SK-N-SH (cell line): ENCODE measurements at regions not wholly inside any gene's neighbourhood (a gene's known extent, or its start where the extent isn't known, plus 50 kb on each side); places are given as distances from the start of the nearest gene placed in this dataset.

Experiments used
- CTCF ChIA-PET: fragments of 300-600, 350-600 bp; formaldehyde crosslinking; extraction: SDS; loops from one replicate; lab custom pipeline; 2021; lab: Yijun Ruan, JAX
- POLR2A ChIA-PET: fragments of 350-600 bp; sonication (Branson Sonifier 250); formaldehyde crosslinking; extraction: SDS; loops from one replicate; lab custom pipeline; 2020; ENCODE audit warnings: antibody characterized with exemption, inconsistent platforms; lab: Yijun Ruan, JAX
- DNase-seq: peaks from one replicate; pipeline ENCODE4 v3.0.0; 2012
- H2AFZ ChIP-seq: fragments of 200-600 bp; sonication (generic); 2 replicates; pipeline ENCODE4 v1.8.1; 2016; ENCODE audit warnings: antibody characterized with exemption, mild to moderate bottlenecking, low read depth
- H3F3A ChIP-seq: fragments of 200-600 bp; sonication (generic); replicated peaks from 2 replicates; pipeline ENCODE3; 2016; ENCODE audit warnings: antibody characterized with exemption, mild to moderate bottlenecking; ENCODE audit not compliant: insufficient read depth
- H3K27ac ChIP-seq, 2 experiments: fragments of 200-500 bp in 1 of 2; fragments of 200-600 bp in 1 of 2; sonication (Bioruptor generic) in 1 of 2; sonication (generic), shearing (Covaris generic) in 1 of 2; 2 replicates each; pipeline versions ENCODE4 v1.5.1 to v1.6.1; 2014 to 2016; ENCODE audit warnings: low read depth in 2 of 2, inconsistent platforms in 1 of 2, low read length in 1 of 2, mild to moderate bottlenecking in 1 of 2, mixed read lengths in 1 of 2
- H3K27me3 ChIP-seq: fragments of 200-600 bp; sonication (generic), shearing (Covaris generic); 2 replicates; pipeline ENCODE4 v1.6.1; 2016; ENCODE audit warnings: mixed run types; ENCODE audit not compliant: insufficient read depth
- H3K36me3 ChIP-seq, 2 experiments: fragments of 200-500 bp in 1 of 2; fragments of 200-600 bp in 1 of 2; sonication (Bioruptor generic) in 1 of 2; sonication (generic) in 1 of 2; replicated peaks in 1 of 2; 2 replicates each; pipeline versions ENCODE3 to v1.5.1; 2014 to 2016; ENCODE audit warnings: low read length in 1 of 2, mild to moderate bottlenecking in 1 of 2; ENCODE audit not compliant: insufficient read depth in 2 of 2, control insufficient read depth in 1 of 2
- H3K4me1 ChIP-seq, 2 experiments: fragments of 200-500 bp in 1 of 2; fragments of 200-600 bp in 1 of 2; sonication (Bioruptor generic) in 1 of 2; sonication (generic), shearing (Covaris generic) in 1 of 2; 2 replicates each; pipeline versions ENCODE4 v1.5.1 to v1.6.1; 2014 to 2016; ENCODE audit warnings: low read depth in 1 of 2, low read length in 1 of 2, mixed run types in 1 of 2; ENCODE audit not compliant: insufficient read depth in 2 of 2, control insufficient read depth in 1 of 2
- H3K4me2 ChIP-seq: fragments of 200-600 bp; sonication (generic), shearing (Covaris generic); 2 replicates; pipeline ENCODE4 v1.6.1; 2017; ENCODE audit warnings: mixed run types
- H3K4me3 ChIP-seq, 2 experiments: fragments of 200-500 bp in 1 of 2; fragments of 200-600 bp in 1 of 2; sonication (Bioruptor generic) in 1 of 2; sonication (generic), shearing (Covaris generic) in 1 of 2; 2 replicates each; pipeline versions ENCODE4 v1.5.1 to v1.8.1; 2014 to 2016; ENCODE audit warnings: low read depth in 2 of 2, inconsistent platforms in 1 of 2, low read length in 1 of 2, mild to moderate bottlenecking in 1 of 2, mixed read lengths in 1 of 2, moderate library complexity in 1 of 2
- H3K79me2 ChIP-seq: fragments of 200-600 bp; sonication (generic); 2 replicates; pipeline ENCODE4 v1.8.1; 2017; ENCODE audit warnings: mild to moderate bottlenecking; ENCODE audit not compliant: insufficient read depth
- H3K9ac ChIP-seq: fragments of 200-600 bp; sonication (generic); 2 replicates; pipeline ENCODE4 v1.6.1; 2017; ENCODE audit warnings: mixed run types
- H3K9me2 ChIP-seq: fragments of 200-600 bp; sonication (generic); 2 replicates; pipeline ENCODE4 v1.6.1; 2017; ENCODE audit warnings: mixed run types
- H3K9me3 ChIP-seq: fragments of 200-600 bp; sonication (generic); 2 replicates; pipeline ENCODE4 v1.6.1; 2017; ENCODE audit warnings: mixed run types, mild to moderate bottlenecking, moderate library complexity
- H4K20me1 ChIP-seq: fragments of 200-600 bp; sonication (generic); 2 replicates; pipeline ENCODE4 v1.6.1; 2017; ENCODE audit warnings: mild to moderate bottlenecking, mixed run types; ENCODE audit not compliant: insufficient read depth
- ELF1 ChIP-seq: IDR thresholded peaks from 2 replicates; pipeline ENCODE4 v1.4.0; 2012
- EZH2phosphoT487 ChIP-seq: fragments of 200-600 bp; sonication (generic); IDR thresholded peaks from 2 replicates; pipeline ENCODE4 v1.6.1; 2017; ENCODE audit warnings: low read depth, mixed run types, mild to moderate bottlenecking, antibody characterized with exemption, moderate library complexity, borderline replicate concordance
- FOSL2 ChIP-seq: IDR thresholded peaks from 2 replicates; pipeline ENCODE4 v1.4.0; 2012; ENCODE audit warnings: low read depth, mild to moderate bottlenecking, moderate library complexity, borderline replicate concordance
- FOXM1 ChIP-seq: IDR thresholded peaks from 2 replicates; pipeline ENCODE4 v1.4.0; 2012; ENCODE audit warnings: low read depth, mild to moderate bottlenecking
- GABPA ChIP-seq: IDR thresholded peaks from 2 replicates; pipeline ENCODE4 v1.4.0; 2012; ENCODE audit warnings: low read depth, mild to moderate bottlenecking
- MEF2A ChIP-seq: IDR thresholded peaks from 2 replicates; pipeline ENCODE4 v1.4.0; 2012; ENCODE audit warnings: low read depth, borderline replicate concordance
- MXI1 ChIP-seq: IDR thresholded peaks from 2 replicates; pipeline ENCODE4 v1.6.1; 2012; ENCODE audit warnings: mild to moderate bottlenecking, low read depth, low read length, improper control_type of control experiment
- POLR2AphosphoS5 ChIP-seq: IDR thresholded peaks from 2 replicates; pipeline ENCODE4 v1.6.1; 2012; ENCODE audit warnings: low read depth, low read length
- RAD21 ChIP-seq: IDR thresholded peaks from 2 replicates; pipeline ENCODE4 v1.6.1; 2012; ENCODE audit warnings: mild to moderate bottlenecking, low read length
- SIN3A ChIP-seq: IDR thresholded peaks from 2 replicates; pipeline ENCODE4 v1.6.1; 2012; ENCODE audit warnings: low read depth, mild to moderate bottlenecking, low read length, moderate library complexity, borderline replicate concordance
- SMC3 ChIP-seq: IDR thresholded peaks from 2 replicates; pipeline ENCODE4 v1.6.1; 2012; ENCODE audit warnings: low read depth, low read length, improper control_type of control experiment
- TAF1 ChIP-seq: IDR thresholded peaks from 2 replicates; pipeline ENCODE4 v1.6.1; 2012; ENCODE audit warnings: low read depth, mild to moderate bottlenecking, low read length, moderate library complexity, borderline replicate concordance
- YY1 ChIP-seq: IDR thresholded peaks from 2 replicates; pipeline ENCODE4 v1.4.0; 2012; ENCODE audit warnings: low read depth, mild to moderate bottlenecking
- WGBS: methylation state at CpG from one replicate; pipeline ENCODE4 v1.1.6; 2017; ENCODE audit warnings: low lambda C conversion rate; 5-methylcytosine and 5-hydroxymethylcytosine counted together
- TF ChIP-seq, protein P1 (sequence below): fragments of 200-600 bp; sonication (generic); IDR thresholded peaks from 2 replicates; pipeline ENCODE4 v1.6.1; 2017; ENCODE audit warnings: antibody characterized with exemption, mild to moderate bottlenecking, moderate library complexity
- TF ChIP-seq, protein P2 (sequence below): IDR thresholded peaks from 2 replicates; pipeline ENCODE4 v1.6.1; 2012; ENCODE audit warnings: mild to moderate bottlenecking, low read depth, low read length, moderate library complexity
- TF ChIP-seq, protein P3 (sequence below): IDR thresholded peaks from 2 replicates; pipeline ENCODE4; 2012

DNA sequence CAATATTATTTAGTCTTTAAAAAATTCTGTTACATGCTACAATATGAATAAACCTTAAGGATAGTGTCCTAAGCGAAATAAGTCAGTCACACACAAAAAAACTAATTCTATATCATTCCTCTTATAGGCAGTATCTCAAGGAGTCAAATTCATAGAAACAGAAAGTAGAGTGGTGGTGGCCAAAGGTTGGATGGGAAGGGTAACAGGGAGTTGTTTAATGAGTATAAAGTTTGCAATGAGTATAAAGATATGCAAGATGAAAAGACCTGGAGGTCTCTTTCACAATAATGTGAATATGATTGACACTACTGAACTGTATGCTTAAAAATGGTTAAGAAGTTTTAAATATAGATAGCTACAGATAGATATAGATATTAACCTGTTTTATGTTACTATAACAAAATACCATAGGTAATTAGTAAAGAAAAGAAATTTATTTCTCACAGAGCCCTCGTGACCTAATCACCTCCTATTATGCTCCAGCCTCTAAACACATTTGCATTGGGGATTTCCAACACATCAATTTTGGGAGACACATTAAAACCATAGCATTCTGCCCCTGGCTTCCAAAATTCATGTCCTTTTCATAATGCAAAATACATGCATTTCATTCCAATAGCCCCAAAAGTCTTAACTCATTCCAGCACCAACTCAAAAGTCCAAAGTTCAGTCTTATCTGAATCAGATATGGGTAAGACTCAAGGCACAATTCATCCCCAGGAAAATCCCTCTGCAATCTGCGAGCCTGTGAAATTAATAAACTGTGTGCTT, 93.6 kb downstream of the ATPSCKMT start:
- ChIA-PET CTCF (no interaction called here), POLR2A (no interaction called here)
- Histone ChIP-seq H3K4me2 (no peak overlapping the region), H3K27ac (no peak overlapping the region), H3K9me2 (no peaks in the 10 kb centered on the region), H2AFZ (no peak overlapping the region), H3K4me3 (no peak overlapping the region), H3K9ac (no peak overlapping the region), H3K9me3 (no peaks in the 10 kb centered on the region), H3K79me2 (no peaks in the 10 kb centered on the region), H3F3A (no peaks in the 10 kb centered on the region), H4K20me1 (no peaks in the 10 kb centered on the region), H3K27me3 (no peaks in the 10 kb centered on the region; the same call in 1 of the 2 replicates), H3K36me3 (no peaks in the 10 kb centered on the region), H3K4me1 (no peaks in the 10 kb centered on the region)
- DNase-seq: no peak
- WGBS: 21% methylated on average over 3 of the region's 3 CpGs
- TF ChIP-seq TAF1 (no peak), EZH2phosphoT487 (no peak), MXI1 (no peak), RAD21 (no peak), FOSL2 (no peak), SMC3 (no peak), SIN3A (no peak), POLR2AphosphoS5 (no peak), GABPA (no peak), FOXM1 (no peak), ELF1 (no peak), YY1 (no peak), MEF2A (no peak)
- TF ChIP-seq, protein P1, sequence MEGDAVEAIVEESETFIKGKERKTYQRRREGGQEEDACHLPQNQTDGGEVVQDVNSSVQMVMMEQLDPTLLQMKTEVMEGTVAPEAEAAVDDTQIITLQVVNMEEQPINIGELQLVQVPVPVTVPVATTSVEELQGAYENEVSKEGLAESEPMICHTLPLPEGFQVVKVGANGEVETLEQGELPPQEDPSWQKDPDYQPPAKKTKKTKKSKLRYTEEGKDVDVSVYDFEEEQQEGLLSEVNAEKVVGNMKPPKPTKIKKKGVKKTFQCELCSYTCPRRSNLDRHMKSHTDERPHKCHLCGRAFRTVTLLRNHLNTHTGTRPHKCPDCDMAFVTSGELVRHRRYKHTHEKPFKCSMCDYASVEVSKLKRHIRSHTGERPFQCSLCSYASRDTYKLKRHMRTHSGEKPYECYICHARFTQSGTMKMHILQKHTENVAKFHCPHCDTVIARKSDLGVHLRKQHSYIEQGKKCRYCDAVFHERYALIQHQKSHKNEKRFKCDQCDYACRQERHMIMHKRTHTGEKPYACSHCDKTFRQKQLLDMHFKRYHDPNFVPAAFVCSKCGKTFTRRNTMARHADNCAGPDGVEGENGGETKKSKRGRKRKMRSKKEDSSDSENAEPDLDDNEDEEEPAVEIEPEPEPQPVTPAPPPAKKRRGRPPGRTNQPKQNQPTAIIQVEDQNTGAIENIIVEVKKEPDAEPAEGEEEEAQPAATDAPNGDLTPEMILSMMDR: no peak

DNA sequence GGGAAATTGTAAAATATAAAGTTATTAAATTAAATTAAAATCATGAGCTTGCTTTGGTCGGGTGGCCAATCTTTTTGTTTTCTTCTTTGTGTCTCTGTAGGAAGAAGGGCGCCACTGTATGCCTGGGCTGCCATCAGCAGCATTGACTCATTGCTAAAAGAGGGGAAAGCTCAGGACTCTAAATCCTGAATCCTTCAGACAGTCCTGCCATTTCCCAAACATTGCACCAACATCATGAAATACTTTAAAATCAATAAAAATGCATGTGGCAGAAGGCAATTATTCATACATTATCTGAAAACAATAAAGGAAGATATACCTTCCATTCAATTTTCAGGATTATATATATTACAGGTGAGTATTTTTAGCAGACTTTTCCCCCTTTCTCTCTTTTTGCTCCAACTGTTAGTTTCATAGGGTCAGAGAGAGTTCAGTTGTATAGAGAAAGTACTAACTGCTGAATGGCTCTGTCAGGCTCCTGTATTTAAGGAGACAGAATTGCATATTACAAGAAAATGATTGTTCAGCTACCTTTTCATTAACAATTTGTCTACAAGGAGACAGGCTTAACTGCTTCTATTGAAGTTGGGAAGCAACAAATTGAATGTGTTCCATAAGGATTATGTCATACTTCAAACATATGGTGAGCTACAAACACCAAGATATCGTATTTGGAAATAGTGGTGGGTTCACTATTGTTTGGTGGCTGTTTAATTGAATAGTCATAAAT, 95.7 kb downstream of the ATPSCKMT start:
- 55% methylated on average over 3 of the region's 3 CpGs for WGBS
- Histone ChIP-seq H3K79me2 (no peaks in the 10 kb centered on the region), H3K36me3 (no peaks in the 10 kb centered on the region), H3K4me1 (no peaks in the 10 kb centered on the region), H3K4me2 (no peak overlapping the region), H4K20me1 (no peaks in the 10 kb centered on the region), H3K27me3 (no peaks in the 10 kb centered on the region; the same call in 1 of the 2 replicates), H2AFZ (no peak overlapping the region), H3K9me2 (no peaks in the 10 kb centered on the region), H3K9ac (no peak overlapping the region), H3K27ac (no peak overlapping the region), H3F3A (no peaks in the 10 kb centered on the region), H3K9me3 (no peaks in the 10 kb centered on the region), H3K4me3 (no peak overlapping the region)
- CTCF ChIA-PET: interaction anchor here (1.2 kb wide), 1 partner anchor 21 kb away, joined by 4 read pairs; no protein-coding TSS in a partner anchor
- DNase-seq: no peak
- POLR2A ChIA-PET: no interaction called here
- TF ChIP-seq GABPA: no peak
- no peak for TF ChIP-seq YY1
- no peak for TF ChIP-seq POLR2AphosphoS5
- TF ChIP-seq, protein P2, sequence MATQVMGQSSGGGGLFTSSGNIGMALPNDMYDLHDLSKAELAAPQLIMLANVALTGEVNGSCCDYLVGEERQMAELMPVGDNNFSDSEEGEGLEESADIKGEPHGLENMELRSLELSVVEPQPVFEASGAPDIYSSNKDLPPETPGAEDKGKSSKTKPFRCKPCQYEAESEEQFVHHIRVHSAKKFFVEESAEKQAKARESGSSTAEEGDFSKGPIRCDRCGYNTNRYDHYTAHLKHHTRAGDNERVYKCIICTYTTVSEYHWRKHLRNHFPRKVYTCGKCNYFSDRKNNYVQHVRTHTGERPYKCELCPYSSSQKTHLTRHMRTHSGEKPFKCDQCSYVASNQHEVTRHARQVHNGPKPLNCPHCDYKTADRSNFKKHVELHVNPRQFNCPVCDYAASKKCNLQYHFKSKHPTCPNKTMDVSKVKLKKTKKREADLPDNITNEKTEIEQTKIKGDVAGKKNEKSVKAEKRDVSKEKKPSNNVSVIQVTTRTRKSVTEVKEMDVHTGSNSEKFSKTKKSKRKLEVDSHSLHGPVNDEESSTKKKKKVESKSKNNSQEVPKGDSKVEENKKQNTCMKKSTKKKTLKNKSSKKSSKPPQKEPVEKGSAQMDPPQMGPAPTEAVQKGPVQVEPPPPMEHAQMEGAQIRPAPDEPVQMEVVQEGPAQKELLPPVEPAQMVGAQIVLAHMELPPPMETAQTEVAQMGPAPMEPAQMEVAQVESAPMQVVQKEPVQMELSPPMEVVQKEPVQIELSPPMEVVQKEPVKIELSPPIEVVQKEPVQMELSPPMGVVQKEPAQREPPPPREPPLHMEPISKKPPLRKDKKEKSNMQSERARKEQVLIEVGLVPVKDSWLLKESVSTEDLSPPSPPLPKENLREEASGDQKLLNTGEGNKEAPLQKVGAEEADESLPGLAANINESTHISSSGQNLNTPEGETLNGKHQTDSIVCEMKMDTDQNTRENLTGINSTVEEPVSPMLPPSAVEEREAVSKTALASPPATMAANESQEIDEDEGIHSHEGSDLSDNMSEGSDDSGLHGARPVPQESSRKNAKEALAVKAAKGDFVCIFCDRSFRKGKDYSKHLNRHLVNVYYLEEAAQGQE: no peak
- TF ChIP-seq, protein P3, sequence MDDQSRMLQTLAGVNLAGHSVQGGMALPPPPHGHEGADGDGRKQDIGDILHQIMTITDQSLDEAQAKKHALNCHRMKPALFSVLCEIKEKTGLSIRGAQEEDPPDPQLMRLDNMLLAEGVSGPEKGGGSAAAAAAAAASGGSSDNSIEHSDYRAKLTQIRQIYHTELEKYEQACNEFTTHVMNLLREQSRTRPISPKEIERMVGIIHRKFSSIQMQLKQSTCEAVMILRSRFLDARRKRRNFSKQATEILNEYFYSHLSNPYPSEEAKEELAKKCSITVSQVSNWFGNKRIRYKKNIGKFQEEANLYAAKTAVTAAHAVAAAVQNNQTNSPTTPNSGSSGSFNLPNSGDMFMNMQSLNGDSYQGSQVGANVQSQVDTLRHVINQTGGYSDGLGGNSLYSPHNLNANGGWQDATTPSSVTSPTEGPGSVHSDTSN: no peak
